ENCODE measurements at regions not wholly inside any gene's neighbourhood (a gene's known extent, or its start where the extent isn't known, plus 50 kb on each side); places are given as distances from the start of the nearest gene placed in this dataset.

GRCh38 chrX:39519030-39519488 is 578.7 kb downstream of the BCOR start:
- no peak for DNase-seq

DNA sequence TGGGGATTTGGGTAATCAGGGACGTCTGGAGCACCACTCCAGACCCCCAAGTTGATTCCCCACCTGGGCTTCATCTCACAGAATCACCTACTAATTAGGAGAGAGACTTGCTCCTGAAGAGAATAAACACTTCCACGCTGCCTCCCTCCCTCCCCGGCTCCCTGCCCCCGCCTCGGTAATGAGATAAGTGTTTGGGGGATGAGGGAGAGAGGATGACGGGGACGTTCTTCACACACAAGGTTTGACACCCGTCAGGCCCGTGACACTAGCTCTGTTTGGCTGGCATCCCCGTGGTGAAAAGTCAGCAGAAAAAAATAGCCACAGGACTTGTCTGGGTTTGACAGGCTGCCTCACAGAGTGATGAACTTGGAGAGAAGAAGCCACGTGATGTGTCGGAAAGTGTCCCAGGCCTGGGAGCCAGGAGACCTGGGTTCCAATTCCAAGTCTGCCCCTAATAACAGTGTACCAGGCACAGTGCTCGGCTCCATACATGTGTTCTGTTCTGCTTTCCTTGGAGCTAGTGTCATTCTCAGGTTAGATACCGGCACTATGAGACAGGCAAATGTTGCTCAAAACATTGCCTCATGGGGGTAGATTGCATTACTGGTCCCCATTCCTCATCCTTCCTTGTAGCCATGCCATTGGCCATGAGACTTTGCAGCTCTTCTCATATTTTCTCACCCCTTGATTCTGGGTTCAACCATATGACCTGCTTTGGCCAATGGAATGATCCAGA is 578.0 kb downstream of the BCOR start:
- no peak for DNase-seq

GRCh38 chrX:39525758-39526157 is 572.0 kb downstream of the BCOR start:
- DNase-seq = no peak

DNA sequence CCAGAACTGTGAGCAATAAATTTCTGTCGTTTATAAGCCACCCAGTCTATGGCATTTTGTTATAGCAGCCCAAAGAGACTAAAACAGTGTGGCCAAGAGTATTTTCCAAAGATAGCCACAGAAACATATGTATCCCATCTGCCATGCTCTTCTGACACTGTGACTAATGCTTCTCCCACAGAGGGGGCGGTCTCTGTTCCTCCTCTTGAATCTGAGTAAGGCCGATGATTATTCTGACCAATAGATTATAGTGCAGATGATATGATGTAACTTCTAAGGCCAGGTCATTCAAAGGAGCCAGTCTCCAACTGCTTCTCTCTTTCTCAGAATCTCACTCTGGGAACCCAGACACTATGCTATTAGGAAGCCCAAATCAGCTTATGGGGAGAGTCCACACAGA is 570.7 kb downstream of the BCOR start:
- DNase-seq = no peak

- no peak for DNase-seq
Measured at GRCh38 chrX:39528161-39528916, 569.4 kb downstream of the BCOR start.

DNA sequence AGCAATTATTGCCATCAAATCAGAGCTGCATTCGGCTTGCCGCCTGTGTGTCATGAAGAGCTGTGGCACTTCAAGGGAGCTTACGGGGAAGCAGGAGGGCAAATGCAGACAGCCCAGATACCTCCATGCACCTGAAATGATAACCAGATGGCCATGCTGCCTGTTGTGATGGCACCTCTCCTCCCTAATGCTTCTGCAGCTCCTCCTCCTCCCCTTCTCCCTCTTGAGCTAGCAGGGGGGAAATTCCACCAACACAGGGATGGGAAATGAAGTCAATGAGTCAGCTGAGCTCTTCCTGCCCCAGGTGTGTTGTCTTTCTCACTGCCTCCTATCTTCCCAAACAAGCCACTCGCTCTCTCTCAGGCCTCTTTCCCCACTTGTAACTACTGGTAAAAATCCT is 565.0 kb downstream of the BCOR start:
- DNase-seq = no peak

GRCh38 chrX:39534949-39535348 is 562.8 kb downstream of the BCOR start:
- DNase-seq = no peak

DNA sequence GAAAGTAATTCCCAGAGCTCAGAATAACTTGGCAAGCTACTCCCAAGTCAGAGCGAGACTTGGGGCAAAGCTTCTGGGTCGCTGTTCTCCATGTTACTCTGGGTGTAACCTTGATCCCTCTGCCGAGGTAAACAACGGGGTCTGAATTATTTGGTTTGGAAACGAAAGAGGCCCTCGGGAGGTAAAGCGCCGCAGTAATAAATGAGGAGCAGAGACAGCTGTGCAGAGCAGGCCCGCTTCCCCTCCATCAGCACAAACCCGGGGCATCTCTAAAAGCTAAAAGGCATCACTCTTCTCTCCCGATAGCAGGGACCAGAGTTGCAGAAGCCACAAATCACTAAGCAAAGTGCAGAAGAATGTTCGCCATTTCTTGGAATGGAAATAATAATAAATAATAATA is 561.5 kb downstream of the BCOR start:
- DNase-seq = no peak

- no peak for DNase-seq
Measured at GRCh38 chrX:39541881-39542280, 555.9 kb downstream of the BCOR start.

GRCh38 chrX:39542316-39542715 is 555.4 kb downstream of the BCOR start:
- no peak for DNase-seq

- no peak for DNase-seq
Measured at GRCh38 chrX:39550795-39551361, 546.9 kb downstream of the BCOR start.

GRCh38 chrX:39551762-39552161 is 546.0 kb downstream of the BCOR start:
- no peak for DNase-seq

- no peak for DNase-seq
Measured at GRCh38 chrX:39555431-39555830, 542.3 kb downstream of the BCOR start.

GRCh38 chrX:39556056-39556455 is 541.7 kb downstream of the BCOR start:
- DNase-seq = no peak

DNA sequence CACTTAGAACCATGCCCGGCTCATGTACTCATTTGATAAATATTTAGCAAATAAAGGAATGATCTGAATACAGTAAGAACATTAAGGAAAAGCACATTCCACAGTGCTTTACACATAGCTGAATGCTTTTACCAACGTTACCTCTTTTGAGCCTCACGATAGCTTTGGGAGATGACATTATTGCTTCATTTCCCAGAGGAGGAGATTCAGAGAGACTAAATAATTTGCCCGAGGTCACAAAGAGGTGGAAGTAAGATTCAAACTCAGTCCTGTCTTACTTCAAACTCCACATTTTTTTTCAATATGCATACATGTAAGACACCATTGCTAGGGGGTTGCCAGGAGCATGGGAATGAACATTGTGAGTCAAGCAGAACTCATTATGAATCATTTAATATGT is 538.5 kb downstream of the BCOR start:
- DNase-seq = no peak

DNA sequence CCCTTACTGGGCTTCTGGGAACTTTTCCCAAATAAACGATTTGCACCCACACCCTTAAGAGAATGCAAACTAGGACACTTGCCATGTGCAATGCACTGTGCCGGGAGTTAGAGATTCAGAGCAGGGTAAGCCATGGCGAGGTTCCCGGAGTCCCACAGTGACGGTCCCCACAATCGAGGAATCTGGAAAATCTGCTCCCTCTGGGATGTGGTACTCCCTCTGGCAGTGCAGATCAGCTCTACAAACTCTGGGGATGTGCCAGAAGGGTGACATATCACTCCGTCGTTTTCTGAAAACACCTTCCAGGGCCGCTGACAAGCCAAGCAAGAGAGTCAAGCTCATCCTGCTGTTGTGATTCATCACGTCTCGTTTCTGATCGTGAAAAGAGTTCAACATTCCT is 537.5 kb downstream of the BCOR start:
- no peak for DNase-seq

DNA sequence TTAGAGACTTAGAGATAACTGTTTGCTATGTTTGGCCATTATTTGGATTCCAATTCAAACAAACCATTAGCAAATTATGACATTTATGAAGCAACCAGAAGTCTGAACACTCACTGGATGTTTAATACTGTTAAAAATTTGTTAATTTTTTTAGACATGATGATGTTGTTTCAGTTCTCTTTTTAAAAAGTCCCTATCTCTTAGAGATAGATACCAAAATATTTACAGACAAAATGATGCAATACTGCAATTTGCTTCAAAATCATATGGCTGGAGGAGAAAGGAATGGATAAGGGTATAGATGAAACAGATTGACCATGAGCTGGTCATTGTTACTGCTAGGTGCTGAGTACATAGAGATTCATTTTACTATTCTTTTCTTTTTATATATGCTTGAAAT is 534.6 kb downstream of the BCOR start:
- no peak for DNase-seq

DNA sequence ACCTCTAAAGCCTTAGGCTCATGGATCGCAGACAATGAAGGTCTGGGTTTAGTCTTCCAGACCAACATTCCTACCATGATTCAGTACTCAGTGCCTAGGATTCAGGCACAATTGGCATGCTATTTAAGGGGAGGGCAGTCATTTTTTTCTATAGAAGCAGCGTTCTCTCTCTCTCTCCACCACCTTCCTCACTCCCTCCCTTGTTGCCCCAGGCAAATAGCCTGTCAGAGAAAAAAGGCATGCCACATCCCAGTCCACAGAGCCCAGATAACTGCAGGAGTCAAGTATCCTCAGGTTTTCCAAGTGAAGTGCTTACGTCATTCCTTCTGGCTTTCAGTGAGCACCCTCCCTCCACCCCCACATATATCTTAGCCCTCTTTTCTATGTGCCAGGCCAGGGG is 533.0 kb downstream of the BCOR start:
- DNase-seq = no peak

GRCh38 chrX:39574178-39574577 is 523.6 kb downstream of the BCOR start:
- DNase-seq = no peak

DNA sequence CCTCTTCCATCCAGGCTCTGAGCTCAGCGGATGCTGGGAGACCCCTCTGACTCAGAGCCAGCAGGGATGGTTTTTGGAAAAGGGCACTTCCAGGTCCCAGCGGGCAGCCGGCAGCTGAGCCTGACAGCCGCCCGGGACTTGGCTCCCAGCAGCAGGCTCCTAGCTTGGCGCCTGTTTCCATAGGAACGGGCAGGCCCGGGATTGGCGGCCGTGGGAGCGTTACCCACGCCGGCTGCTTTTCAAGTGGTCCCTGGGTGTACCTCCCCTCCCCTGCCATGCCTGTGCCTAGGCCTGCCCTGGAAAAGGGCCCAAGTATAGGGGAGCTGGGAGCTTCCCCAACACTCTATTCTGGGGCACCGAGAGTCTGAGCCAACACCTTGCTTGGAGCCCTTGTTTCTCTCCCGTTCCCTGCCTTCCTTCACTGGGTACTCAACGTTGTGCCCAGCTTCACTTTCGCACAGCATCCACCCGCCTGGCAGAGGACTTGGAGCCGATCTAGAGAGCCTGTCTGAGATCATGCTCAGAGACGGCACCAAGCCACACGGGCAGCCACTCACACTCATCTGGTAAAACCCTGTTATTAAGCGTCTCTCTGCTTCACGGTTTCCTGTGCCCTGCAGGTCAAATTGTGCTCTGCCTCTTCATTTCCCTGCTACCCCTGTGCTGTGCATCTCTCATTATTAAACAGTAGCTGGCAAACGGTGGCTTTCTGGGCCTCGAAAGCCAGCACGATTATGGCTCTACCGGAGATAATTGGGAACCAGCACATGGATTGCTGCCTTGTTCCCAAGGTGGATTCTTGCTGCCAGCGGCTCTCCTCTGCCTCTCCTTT is 521.5 kb downstream of the BCOR start:
- DNase-seq = peak in 1 of 2 experiments; percentile 49

- no peak for DNase-seq
Measured at GRCh38 chrX:39577206-39577984, 520.4 kb downstream of the BCOR start.
